ENCODE measurements at regions not wholly inside any gene's neighbourhood (a gene's known extent, or its start where the extent isn't known, plus 50 kb on each side); places are given as distances from the start of the nearest gene placed in this dataset.
"Not testable (repeated sequence)": the region's sequence is repeated elsewhere in the genome, so short reads cannot be mapped to it uniquely, and the experiment has no call there.

DNA sequence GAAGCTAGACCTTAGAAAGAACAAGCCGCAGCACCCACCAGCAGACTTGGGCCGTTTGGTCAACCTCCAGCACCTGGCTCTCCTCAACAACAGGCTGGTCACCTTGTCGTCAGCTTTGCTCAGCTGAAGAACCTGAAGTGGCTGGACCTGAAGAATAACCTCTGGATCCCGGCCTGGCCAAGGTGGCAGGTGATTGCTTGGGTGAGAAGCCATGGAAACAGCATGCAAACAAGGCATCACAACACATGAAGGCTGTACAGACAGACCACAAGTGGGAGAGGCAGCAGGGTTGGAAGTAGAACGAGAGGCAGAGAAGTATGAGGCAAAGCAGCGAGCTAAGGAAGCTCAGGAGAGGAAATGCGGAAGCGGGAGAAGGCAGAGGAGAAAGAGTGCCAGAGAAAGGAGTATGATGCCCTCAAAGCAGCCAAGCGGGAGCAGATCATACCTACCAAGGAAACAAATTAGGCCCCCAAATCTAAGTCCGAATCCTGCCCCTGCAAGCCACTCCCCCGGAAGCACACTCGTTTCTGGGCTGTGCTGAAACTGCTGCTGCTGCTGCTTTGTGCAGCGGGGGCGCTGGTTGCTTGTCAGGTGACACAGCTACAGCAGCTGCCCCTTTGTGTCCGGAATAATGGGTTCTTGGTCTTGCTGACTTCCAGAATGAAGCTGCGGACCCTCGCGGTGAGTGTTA, 121.6 kb upstream of the LGSN start:
- FAIRE-seq: no peak

DNA sequence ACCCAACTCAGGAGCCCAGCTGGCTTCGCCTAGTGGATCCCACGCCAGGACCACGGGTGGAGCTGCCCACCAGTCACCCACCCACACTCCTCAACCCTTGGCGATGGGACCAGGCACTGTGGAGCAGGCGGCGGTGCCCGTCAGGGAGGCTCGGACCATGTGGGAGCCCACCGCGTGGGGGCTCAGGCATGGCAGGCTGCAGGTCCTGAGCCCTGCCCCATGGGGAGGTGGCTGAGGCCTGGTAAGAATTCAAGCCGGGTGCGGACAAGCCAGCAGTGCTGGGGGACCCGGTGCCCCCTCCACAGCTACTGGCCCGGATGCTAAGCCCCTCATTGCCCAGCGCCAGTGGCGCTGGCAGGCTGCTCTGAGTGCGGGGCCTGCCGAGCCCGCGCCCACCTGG, 123.1 kb upstream of the LGSN start:
- FAIRE-seq: no peak

DNA sequence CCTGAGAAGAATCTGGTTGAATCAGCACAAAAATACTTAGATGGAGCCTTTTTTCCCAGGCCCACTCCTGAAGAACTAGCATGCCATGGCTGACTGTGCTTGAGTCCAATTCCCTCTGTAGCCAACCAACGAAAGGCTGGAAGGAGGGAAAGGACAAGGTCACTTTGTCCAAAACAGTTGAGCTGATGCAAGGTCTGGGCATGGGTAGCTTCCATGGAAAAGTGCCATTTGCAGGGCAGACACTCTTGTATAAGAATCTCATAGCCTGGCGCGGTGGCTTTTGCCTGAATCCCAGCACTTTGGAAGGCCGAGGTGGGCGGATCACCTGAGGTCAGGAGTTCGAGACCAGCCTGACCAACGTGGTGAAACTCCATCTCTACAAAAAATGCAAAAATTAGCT, 125.0 kb upstream of the LGSN start:
- no peak for FAIRE-seq

DNA sequence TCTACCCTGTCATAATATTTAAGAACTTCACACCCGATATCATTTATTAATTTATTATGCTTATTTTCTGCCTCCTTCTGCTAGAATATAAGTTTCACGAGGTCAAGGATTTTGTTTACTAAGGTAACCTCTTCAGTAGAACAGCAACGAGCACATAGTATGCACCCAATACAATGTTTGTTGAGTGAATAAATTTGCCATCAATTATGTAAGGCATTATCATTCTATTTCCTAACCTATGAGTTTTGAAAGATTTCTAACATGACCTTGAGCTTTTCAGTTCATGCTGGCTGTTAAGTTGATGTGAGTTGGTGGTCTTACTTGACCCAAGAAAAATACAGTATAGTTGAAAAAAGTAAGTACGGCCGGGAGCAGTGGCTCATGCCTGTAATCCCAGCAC, 125.9 kb upstream of the LOC128125822 start:
- FAIRE-seq: no peak

DNA sequence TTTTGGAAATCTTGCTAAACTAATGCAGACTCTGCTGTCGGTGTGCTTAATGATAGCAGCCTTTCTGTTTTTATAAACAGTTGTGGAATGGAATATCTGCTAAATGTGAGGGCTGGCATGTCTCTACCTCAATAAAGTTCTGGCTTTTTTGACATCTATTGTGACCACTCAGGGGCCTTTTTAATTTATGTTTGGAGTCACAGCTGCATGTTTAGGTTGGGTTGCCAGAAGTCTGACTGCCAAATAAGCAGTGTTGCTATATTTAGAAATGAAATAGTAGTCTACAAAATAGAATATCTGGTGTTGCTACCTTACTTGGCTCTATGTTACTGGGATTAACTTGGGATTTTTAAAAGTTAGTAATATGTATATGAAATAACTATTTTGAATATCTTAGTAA, 125.1 kb upstream of the LOC128125822 start:
- no peak for FAIRE-seq

DNA sequence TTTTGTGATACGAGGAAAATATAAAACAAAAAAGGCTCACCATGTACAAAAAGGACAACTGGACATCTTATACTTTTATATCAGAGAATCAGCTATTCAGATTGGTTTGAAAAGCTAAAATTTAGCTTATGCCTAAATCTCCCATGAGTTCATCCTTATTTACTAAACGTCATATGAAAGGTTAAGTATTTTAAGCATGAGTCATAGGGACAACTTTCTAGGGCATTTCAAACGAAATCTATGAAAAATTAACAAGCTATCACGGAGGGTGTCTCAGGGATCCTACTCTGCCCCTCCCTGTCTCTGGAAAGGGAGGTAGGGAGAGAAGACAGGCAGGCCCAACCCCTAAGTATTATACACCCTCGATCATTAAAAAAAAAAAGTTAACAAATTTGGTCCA, 124.1 kb upstream of the LOC128125822 start:
- no peak for FAIRE-seq

DNA sequence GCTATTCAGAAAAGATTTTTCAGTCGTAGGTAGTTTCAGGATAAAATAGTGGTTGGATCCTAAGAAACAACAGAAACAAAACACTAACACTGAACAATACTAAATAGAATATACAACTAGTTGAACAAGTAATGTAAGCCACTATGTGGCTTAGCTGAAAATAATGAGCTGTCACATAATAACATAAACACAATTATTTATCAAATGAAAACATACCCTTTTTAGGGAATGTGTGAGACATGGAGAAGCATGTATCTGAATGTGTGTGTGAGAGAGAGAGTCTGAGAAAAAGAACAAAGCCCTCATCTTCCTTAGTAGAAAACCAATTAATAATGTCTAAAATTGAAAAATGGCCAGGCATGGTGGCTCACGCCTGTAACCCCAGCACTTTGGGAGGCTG, 122.6 kb upstream of the LOC128125822 start:
- FAIRE-seq: no peak

DNA sequence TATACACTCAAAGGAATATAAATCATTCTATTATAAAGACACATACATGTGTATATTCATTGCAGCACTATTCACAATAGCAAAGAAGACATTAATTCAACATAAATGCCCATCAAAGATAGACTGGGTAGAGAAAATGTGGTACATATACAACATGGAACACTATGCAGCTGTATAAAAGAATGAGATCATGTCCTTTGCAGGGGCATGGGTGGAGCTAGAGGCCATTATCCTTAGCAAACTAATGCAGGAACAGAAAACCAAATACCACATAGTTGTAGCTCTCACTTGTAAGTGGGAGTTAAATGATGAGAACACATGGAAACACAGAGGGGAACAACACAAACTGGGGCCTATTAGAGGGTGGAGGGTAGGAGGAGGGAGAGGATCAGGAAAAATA, 121.0 kb upstream of the LOC128125822 start:
- no peak for FAIRE-seq

DNA sequence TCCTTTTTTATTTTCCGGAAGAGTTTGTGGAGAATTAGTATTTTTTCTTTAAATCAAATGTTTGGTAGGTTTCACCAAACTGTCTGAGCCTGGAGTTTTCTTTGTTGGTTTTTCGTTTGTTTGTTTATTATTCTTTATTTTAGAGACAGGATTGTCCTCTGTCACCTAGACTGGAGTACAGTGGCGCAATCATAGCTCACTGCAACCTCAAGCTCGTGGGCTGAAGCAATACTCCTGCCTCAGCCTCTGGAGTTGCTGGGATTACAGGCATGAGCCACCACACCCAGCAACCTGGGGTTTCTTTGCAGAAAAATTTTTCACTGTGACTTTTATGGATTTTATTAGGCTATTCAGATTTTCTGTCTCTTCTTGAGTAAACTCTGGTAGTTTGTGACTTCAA, 120.2 kb upstream of the LOC128125822 start:
- no peak for FAIRE-seq

DNA sequence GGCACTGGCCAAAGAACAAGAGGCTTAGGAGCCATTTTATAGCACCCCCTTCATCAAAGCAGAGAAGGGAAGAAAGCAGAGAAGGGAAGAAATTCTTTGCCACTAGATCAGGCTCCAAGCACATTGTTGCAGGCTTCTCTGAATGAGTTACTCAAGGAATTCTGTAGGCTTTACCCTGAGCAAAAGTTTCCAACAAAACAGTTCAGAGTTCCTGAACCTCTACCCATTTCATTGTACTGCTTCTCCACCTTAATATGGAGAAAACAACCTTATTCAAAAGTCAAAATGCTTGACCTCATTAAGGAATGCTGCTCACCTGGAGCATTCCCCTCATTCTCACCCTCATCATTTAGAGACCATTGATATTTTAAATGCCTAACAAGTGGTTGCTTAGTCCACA, 115.5 kb upstream of the LOC128125822 start:
- no peak for FAIRE-seq

DNA sequence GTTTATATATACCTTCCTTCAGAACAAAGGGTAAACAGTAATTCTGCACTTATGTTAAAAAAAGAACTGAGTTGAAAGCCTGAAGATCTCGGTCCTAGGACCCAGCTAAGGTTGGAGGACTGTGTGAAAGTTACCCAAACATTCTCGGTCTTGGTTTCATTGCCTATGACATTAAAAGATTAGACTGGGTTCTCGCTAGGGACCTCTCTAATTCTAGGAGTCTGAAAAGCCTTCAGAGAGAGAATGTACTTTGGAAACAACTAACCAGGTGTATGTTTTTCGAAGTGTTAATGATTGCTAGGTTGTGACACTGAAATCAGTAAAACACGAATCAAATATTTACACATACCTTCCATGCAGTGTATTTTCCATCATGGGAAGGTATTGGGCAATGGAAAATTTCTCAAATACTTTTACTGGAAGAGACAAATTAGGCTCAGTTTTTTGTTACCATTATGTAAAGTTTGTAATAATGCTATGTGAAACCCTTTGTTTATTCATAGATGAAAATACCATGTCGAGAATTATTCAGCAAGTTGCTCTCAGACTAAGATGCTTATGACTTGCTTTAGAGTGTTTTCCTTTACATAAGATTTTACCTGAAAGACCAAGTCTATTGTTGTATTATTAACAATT, 113.7 kb upstream of the LOC128125822 start:
- no peak for FAIRE-seq

DNA sequence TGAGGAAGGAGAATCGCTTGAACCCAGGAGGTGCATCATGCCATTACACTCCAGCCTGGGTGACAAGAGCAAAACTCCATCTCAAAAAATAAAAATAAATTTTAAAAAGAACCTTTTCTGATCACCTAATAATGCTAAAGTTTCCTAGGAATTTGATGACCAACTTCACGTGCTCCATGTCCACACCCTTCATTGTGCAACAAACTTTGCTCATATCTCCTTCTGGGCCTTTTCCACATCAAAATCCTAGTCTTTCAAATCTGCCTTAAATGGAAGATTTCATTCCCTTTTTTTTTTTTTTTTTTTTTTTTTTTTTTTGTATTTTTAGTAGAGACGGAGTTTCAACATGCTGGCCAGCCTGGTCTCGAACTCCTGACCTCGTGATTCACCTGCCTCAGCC, 112.5 kb upstream of the LOC128125822 start:
- FAIRE-seq: no peak

DNA sequence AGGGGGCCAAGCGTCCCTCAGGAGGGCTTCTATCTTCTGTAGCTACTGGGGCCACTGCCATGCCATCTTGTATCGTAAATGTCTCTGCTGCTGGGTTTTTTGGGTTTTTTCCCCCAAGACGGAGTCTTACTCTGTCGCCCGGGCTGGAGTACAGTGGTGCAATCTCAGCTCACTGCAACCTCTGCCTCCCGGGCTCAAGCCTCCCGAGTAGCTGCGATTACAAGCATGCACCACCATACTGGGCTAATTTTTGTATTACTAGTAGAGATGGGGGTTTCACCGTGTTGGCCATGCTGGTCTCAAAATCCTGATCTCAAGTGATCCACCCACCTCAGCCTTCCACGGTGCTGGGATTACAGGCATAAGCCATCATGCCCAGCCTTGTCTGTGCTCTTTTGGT, 111.3 kb upstream of the LOC128125822 start:
- no peak for FAIRE-seq

DNA sequence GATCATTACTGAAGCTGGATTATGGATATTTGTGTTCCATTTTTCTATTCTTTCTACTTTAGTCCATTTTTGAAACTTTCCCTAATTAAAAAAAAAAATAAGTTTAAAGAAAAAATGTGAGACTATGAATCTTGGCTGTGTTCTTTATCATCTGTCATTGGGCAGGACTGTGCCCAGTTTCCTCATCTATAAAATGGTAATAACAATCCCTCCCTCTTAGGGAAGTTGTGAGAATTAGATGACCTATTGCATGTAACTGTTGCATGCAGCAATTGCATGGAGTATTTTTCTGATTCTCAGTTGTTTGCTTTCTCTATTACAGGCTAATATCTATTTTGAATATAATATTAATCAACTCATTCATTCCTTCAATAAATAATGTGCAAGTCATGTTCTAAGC, 108.2 kb upstream of the LOC128125822 start:
- FAIRE-seq: no peak

DNA sequence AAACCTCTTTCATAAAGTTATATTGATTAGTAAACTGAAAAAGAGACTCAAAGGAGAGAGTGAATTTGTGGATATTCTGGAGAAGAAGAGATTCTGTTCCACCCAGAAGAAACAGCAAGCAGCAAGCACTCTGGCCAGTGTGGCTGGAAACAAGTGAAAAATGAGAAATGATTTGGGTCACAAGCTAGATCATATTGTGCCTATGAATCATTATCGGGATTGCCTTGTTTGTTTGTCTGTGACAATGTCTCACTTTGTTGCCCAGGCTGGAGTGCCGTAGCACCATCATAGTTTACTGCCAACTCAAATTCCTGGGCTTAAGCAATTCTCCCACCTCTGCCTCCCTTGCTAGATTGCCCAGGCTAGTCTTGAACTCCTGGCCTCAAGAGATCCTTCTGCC, 106.5 kb upstream of the LOC128125822 start:
- FAIRE-seq: no peak

DNA sequence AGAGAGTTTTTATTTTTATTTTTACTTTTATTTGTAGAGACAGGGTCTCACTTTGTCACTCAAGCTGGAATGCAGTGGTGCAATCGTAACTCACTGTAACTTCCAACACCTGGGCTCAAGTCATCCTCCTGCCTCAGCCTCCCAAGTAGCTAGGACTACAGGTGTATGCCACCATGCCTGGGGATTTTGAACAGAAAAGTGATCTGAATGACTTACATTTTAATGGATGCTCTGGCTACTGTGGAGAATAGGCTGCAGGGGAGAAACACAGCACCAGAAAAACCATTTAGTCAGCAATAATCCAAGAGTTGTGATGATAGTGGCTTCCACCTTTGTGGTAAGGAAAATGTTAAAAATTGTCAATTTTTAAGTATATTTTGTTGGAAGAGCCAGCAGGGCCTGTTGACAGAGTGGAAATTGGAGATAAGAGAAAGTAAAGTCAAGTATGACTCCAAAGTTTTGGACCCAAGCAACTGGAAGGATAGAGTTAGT, 106.0 kb upstream of the LOC128125822 start:
- FAIRE-seq: no peak

DNA sequence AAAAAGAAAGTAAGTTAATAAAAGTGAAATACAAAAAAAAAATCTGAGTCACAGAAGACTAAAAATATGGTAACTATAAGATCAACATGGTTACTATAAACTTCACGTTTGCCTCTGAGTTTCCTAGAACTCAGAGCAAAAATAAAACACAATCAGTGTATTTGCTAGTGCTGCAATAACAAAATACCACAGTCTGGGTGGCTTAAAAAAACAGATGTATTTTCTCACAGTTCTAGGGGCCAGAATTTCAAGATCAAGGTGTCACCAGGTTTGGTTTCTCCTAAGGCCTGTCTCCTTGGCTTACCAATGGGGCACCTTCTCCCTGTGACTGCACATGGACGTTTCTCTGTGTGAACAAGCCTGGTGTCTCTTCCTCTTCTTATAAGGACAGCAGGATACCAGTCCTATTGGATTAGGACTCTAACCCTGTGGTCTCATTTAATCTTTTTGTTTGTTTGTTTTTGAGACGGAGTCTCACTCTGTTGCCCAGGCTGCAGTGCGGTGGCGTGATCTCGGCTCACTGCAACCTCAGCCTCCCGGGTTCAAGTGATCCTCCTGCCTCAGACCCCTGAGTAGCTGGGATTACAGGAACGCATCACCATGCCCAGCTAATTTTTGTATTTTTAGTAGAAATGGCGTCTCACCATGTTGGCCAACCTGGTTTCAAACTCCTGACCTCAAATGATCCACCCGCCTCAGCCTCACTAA, 104.9 kb upstream of the LOC128125822 start:
- FAIRE-seq: no peak

DNA sequence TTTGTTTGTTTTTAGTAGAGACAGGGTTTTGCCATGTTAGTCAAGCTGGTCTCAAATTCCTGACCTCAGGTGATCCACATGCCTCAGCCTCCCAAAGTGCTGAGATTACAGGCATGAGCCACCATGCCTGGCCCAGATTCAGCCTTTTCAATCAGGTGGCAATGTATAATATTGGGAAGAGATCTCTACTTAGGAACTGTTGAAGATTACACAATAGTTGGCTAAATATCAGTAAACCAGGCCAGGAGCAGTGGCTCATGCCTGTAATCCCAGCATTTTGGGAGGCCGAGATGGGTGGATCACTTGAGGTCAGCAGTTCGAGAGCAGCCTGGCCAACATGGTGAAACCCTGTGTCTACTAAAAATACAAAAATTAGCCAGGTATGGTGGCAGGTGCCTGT, 101.1 kb upstream of the LOC128125822 start:
- not testable (repeated sequence) for FAIRE-seq

DNA sequence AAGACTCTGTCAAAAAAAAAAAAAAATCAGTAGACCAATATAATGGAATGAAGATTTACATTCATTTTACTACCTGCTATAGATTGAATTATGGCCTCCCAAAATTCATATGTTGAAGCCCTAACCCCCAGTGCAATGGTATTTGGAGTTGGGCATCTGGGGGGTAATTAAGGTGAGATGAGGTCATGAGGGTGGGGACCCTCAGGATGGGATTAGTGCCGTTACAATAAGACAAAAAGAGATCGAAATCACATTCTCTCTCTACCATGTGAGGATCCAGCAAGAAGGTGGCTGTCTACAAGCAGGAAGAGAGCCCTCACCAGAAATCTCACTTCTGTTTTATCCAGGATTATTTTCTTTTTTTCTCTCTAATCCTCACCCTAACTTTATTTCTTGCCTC, 100.6 kb upstream of the LOC128125822 start:
- FAIRE-seq: no peak

DNA sequence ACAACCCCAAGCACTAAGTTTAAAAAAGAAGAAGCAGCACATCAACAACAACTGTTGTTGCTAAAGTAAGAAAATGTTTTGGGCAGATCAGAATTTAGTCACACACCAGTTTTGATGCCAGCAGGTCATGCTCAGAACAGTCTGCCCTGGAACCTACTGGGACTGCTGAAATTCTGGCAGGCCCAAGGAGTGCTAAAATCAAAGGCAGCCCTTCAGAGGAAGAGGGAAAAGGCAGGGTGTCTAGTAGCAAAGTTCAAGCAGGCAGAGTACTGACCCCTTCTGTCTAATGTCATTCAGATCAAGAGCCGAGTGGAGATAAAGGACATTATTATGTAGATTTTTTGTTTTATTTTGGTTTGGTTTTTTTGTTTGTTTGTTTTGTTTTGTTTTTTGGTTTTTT, 96.6 kb upstream of the LOC128125822 start:
- no peak for FAIRE-seq

DNA sequence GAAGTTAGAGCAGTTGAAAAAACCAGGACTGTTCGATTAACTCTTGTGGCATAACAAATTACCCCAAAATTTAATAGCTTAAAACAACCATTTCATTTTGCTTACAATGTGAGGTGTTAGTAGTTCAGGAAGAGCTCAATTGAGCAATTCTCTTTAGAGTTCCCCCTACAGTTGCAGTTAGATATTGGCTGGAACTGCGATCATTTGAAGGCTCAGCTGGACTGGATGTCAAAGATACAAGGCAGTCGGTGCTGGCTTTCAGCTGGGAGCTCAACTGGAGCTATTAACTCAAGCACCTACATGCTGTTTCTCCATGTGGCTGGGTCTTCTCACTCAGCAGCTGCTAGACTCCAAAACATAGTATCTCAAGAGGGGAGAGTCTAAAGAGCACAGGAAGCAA, 96.0 kb upstream of the LOC128125822 start:
- FAIRE-seq: no peak

DNA sequence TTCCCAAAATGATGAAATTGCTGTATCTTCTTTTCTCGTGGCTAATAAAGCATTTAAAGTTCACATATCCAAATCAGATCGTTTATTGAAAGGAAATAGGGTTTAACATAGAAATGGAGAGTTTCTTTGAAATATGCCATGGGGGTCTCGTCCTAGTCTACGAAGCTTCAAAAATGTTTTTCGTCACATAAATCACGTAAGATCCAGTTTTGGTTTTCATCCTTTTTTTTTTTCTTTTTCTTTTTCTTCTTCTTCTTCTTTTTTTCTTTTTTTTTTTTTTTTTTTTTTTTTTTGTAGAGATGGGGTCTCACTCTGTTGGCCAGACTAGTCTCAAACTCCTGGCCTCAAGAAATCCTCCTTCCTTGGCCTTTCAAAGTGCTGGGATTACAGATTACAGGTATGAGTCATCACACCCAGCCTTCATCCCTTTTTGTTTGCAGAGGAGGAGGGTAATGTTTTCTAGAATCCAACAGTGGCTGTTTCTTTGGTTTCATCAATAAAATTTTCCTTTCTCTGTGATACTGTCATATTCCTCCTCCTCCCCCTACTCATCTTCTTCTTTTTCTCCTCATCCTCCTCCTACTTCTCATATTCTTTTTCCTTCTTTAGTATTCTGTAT, 94.7 kb upstream of the LOC128125822 start:
- no peak for FAIRE-seq

DNA sequence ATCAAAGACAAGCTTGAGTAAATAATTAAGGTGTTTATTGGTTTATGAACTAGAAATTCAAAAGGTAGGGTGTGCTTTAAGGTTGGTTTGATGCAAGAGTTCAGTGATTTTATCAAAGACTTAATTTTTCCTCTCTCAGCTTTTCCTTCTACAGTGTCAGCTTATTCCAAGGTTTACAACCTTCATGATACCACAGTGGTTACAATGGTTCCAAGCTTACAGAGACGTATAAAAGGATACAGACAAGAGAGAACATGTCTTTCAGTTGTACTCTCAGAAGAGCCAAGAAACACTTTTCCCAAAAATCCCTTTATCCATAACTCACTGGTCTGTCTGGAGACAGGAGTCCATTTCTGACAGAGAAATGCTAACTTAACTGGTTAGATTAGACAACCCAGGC, 93.5 kb upstream of the LOC128125822 start:
- no peak for FAIRE-seq

DNA sequence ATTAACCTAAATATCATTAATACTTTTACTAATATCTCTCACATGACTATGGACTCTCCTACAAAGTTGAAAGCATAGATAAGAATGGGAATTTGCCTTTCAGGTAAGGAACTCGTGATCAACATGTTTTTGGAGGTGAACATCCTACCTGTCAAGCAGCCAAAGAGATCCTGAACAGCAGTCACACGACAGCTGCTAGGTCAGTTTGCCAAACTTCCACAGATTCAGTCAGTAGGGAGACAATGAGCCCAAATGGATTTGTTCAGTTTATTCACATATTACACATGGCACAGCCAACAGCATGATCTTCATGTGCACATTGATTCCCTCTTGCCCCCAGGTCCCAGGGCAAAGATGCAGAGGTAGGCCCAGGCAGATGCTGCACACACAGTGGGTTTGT, 86.1 kb upstream of the LOC128125822 start:
- no peak for FAIRE-seq

All from endometrium (tissue), 2 donors.